NCI-H128 (cell line): ENCODE measurements at regions not wholly inside any gene's neighbourhood (a gene's known extent, or its start where the extent isn't known, plus 50 kb on each side); places are given as distances from the start of the nearest gene placed in this dataset.
"Not testable (repeated sequence)": the region's sequence is repeated elsewhere in the genome, so short reads cannot be mapped to it uniquely, and the experiment has no call there.

Source experiments
- DNase-seq: peaks from one replicate; lab custom pipeline; 2025; ENCODE audit not compliant: unreplicated experiment; lab: John Stamatoyannopoulos, UW

DNA sequence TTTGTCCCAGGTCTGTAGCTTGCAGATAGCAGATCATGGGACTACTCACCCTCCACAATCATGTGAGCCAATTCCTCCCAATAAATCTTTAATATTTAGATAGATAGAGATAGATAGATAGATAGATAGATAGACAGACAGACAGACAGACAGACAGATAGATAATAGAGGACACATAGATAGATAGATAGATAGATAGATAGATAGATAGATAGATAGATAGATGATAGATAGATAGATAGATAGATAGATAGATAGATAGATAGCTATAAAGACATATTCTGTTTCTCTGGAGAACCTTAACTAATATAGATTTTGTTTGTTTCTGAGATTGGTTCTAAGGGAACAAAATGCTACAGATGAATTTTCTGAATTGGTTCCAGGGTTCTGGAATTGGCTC, 82.3 kb upstream of the PRDX6 start:
- DNase-seq, result not testable (repeated sequence)

DNA sequence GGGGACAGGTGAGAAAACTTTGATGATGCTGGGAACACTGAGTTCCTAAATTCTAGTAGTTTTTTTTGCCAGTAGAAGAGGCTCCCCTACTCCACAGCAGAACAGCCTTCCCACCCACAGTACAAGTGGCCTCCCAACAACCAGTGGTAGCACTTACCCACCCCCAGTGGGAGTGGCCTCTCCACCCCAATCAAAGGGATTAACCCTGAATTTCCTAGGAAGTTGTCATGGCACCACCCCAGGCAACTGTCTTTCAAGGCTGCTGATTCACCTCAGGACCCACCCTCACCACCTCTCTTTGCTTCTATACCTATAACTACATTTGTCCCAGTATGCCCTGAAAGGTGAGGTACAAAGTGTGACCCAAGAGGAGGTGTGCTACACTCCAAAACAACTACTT, 81.4 kb upstream of the PRDX6 start:
- DNase-seq, result no peak

DNA sequence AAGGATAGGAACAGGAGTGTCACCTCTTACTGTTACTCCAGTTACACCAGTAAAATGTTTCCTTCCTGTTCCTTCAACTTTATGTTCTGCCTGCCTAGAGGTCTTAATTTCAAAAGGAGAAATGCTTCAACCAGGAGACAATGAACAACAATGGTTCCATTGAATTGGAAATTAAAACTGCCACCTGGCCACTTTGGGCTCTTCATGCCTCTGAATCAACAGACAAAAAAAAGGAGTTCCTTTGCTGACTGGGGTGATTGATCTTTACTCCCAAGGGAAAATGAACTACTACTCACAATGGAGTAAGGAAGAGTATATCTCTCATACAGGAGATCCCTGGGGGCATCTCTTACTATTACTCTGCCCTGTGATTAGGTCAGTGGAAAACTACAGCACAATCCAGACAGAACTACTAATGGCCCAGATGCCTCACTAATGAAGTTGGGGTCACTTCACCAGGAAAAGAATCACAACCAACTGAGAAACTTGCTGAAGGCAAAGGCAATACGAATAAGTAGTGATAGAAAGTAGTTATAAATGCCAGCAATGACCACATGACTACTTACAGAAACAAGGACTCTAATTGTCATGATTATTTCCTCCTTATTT, 76.6 kb upstream of the PRDX6 start:
- DNase-seq, result no peak

DNA sequence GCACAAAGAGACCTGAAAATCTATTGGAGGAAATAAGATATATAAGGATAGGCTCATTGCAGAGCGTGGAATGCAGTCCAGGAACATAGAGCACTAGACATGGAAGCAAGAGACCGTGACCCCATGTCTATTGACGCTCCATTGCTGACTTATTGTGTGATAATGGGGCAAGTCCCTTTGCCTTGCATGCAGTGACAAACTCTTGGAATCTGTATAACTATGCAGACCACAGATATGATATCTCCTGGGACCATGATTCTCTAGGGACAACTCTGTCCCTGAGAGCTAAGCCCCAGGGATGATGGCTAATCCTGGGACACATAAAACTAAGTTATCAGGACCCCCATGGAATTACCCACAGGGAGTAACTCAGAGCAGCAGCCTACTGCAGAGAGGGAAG, 73.1 kb upstream of the PRDX6 start:
- DNase-seq, result no peak

DNA sequence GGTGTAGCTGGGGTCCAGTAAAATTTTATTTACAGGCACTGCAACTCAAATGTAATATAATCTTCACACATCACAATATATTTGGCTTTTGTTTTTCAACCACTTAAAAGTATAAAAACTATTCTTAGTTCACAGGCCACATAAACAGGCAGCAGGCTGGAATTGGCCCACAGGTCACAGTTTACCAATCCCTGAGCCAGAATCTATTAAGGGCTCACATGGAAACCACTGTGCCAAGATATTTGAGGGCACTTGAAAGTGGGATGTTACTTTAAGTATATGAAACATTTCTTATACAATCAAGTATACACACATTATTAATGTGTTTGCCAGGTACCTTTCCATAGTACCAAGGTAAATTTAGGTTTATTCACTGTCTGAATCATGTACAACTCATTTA, 71.9 kb upstream of the PRDX6 start:
- DNase-seq, result no peak

DNA sequence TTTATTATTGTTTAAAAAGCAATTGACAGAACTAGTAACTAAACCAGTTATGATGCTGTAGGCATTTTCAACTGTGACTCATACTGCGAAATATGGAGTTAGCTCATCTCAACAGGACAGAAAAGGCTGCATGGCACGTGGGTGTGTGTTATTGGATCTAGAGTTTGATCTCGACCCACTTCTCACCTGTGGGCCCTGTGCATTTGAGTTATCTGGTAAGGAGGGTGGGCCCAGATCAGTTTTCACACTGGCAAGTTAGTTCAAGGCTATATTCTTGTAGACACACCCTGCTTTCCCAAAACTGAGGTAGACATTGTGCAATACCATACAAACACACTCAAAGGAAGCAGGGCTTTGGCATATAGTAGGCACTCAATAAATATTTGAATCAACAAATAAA, 71.3 kb upstream of the PRDX6 start:
- no peak for DNase-seq

DNA sequence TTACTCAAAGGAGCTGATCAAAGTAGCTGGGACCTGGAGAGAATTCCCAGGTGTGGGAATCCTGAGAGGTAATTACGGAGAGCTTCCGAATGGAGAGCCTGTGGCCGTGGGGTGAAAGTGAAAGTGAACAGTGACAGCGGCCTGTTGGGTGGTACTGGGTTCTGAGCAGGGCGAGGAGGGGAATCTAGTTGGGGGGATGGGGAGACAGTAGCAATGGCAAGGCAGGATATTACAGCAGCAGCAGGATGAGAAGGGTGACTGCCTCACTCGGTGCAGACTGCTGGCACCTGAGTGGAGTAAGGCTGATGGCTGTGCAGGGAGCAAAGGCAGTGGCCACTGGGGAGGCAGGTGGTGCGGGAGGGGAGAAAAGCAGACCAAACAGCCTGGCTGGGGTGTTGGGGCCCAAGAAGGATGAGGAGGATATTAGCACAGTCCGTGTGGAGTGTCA, 70.3 kb upstream of the PRDX6 start:
- DNase-seq, result no peak

DNA sequence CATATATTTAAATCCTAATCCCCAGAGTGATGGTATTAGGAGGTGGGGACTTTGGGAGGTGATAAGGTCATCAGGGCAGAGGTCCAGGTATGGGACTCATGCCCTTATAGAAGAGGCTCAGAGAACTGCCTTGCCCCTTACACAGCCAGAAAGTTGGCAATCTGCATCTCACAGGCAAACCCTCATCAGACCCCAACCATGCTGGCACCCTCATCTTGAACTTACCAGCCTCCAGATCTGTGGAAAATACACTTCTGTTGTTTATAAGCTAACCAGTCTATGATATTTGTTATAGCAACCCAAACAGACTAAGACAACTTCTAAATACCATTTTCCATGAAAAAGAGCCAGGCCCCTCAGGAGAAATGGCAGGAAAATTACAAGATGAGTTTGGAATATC, 69.3 kb upstream of the PRDX6 start:
- no peak for DNase-seq

DNA sequence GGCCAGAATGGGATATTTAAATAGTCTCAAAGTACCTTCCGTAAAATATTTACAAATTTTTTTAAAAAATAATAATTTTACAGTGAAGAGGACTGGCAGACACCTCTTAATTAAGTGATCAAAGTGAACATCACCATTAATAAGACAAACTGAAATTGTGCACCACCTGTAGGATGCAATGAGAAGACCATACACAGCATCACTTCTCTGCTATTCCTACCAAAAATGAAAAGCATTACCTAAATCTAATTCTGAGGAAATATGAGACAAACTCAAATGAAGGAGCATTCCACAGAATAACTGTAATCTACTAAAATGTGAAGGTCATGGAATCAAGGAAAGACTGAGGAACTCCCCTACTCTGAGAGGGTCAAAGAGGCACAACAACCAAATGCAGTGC, 68.2 kb upstream of the PRDX6 start:
- DNase-seq, result no peak

DNA sequence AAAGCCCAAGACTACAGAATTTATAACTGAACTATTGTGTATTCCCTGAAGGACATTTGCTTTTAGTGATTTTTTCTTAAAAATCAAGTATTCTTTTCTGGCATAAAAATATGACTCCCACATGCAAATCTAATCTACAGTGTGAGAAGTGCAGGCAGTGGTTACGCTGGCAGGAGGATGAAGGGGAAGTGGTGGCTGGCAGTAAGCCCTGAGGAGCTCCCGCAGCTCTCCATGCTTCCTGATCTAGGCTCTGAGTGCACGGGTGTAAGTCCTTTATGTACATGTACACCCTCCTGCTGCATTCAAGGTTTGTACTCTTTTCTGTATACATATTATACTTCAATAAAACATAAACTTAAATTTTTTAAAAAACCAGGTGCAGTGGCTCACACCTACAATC, 67.5 kb upstream of the PRDX6 start:
- no peak for DNase-seq

DNA sequence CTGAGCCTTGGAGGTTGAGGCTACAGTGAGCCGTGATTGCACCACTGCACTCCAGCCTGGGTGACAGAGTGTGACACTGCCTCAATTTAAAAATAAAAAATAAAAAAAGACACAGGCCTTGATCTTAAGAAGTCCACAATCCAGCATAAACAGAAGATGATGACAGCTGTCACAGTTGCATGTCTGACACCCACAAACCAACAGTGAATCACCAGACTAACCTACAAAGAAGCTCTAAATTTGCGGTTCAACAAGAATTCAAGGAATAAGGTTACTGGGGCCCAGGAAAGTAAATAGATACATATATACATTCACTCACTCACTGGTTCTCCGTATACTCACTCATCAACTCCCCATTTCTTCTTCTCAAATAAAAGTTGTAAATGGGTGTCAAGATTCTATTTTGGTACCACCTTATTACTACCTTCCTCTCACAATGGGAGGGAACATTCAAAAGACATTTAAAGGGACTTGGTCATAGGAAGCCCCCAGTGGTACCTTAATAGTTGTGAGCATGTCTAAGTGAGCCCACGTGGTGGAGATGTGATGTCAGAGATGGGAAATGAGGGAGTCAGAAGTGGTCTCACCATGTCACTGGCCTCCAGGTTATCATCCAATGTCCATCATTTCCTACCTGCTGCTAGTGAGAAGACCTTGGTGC, 66.9 kb upstream of the PRDX6 start:
- no peak for DNase-seq

DNA sequence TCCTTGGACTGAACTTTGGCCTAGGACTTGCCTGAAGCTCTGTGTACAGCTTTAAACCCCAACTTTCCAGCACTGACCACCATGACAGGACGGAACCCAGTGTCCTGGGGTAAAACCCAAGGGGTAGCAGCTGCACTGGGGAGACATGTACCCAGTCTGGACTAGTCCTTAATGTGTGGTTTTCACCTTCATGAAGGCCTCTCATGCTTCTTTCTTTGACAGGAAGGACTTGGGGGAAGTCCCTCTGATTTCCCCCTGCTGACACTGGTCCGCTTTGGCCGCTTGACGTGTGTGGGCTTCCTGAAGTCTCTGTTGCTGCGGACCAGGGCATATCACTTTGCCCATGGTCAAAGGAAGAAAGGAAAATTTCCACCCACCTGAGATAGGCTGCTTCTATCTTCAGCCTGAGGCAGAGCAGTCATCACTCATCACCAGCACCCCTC, 66.3 kb upstream of the PRDX6 start:
- no peak for DNase-seq

DNA sequence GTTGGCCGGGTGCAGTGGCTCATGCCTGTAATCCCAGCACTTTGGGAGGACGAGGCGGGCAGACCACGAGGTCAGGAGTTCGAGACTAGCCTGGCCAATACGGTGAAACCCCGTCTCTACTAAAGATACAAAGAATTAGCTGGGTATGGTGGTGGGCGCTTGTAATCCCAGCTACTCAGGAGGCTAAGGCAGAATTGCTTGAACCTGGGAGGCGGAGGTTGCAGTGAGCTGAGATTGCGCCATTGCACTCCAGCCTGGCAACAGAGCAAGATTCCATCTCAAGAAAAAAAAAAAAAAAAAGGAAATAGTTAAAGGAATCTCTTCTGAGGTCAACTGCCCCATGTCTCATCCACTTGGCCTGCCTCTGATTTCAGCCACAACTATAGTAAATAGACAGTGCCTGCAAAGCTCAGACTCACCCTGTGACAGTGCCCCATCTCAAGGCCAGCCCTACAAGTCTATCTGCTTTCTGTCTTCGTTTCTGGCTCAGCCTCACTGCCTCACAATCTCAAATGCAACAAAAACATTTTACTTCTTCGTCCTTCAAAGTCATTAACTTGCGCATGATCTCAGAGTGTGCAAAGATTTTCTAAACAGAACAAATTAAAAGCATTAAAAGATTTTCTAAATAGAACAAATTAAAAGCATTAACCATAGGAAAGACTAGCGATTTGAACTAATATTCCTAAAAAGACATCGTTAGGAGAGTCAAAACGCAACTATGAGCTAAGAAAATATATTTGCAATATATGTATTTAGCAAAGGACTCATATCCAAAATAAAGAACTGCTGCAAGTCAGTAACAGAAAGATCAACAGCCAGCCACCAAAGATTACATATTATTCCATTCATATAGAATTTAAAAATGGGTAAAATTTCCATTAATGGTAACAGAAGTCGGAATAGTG, 65.0 kb upstream of the PRDX6 start:
- DNase-seq, result no peak

DNA sequence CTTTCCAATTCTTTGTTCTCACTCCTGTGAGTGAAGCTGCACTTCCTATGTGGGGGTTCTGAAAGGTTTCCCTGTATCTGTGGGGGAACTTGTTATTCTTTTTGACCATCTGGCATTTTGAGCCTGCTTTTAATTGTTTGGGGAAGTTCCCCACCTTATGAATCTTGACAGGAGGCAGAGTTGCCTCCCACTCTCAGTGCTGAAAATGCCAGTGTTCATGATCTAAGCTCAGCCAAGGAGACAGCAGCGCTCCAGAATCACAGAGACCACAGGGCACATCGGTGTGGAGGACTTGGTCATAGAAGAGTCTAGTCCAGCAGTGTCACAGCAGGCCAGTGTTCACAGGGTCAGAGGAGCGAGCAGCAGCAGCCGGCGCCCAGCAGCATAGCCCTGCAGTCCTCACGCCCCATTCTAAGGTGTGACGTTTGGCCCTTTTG, 63.8 kb upstream of the PRDX6 start:
- no peak for DNase-seq

DNA sequence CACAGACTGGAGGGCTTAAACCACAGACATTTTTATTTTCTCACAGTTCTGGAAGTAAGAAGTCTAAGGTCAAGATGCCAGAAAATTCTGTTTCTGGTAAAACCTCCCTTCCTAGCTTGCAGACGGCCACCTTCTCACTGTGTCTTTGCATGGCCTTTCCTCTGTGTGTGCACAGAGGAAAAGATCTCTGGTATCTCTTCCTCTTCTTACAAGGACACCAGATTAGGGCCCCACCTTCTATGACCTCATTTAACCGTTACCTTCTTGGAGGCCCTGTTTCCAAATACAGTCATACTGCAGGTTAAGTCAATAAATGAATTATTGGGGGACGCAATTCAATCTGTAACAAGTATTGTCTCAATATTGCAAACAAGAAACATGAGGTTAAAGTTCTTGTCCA, 63.0 kb upstream of the PRDX6 start:
- DNase-seq, result no peak

DNA sequence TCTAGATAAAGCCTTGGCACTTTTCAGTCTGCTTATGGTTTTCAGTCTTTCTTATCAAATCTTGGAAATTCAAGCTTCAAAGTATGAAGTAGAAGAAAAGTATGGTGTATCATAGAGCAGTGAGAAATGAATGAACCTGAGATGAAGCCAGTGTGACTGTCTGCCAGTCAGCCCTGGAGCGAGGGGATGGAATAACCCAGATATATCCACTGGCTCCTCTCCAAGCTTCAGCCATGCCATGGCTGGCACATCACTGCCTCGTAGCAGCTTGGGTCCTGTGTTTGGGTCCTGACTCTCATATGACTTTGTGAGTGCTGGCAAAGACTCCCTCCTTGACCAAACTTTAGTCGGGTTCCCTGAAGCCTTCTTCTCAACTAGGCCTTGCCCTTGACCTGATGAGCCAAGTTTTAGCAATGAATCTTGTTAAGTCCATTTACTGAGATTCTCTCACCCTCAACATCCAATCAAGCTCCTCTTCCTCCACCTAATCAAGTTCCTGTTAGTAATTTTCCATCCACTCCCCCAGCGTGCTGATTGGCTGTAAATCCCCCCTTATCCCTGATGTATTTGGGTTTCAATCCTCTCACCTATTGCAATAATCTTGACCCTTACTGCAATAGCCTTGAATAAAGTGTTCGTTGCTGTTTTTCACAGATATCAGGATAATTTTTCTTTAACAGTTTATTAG, 62.5 kb upstream of the PRDX6 start:
- DNase-seq, result no peak

DNA sequence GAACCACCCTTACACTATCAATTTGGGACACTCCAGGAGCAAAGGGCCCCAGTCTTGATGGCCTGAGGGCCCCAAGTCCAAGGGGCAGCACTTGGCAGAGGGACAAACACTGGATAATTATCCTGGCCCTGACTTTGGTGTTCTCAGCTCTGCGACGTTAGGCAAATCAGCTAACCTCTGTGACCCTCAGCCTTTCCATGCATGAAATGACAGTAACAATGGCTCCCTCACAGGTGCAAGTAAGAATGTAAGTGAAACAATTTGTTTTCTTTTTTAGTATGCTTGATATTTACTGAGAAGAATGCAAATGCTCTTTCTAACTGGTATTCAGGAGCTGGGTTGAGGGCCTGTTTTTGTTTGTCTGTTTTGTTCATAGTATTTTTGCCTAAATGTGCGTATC, 61.6 kb upstream of the PRDX6 start:
- no peak for DNase-seq

DNA sequence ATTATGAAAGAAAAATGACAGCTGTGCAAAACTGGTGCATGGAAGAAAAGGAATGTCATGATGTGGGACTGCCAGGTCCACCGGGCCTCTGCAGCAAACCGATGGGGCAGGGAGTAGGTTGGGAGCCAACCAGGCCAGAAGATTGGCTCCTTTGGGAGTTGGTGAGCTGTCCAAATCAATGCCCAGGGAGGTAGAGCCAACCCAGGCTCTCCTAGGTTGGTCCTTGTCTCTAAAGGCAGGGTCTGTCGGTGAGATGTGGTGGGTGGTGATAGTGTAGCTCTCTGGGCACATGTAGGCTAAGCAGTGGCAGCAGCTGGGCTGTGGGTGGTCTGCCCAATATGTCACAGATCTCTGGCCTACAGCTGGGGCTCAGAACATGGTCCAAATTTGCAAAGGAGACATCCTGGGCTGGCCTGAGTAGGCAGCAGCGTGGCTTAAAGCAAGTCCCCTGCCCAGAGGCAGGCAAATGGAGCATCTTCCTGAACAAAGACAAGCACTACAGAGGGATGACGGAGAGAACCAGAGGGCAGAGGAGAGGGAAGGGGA, 61.2 kb upstream of the PRDX6 start:
- no peak for DNase-seq

DNA sequence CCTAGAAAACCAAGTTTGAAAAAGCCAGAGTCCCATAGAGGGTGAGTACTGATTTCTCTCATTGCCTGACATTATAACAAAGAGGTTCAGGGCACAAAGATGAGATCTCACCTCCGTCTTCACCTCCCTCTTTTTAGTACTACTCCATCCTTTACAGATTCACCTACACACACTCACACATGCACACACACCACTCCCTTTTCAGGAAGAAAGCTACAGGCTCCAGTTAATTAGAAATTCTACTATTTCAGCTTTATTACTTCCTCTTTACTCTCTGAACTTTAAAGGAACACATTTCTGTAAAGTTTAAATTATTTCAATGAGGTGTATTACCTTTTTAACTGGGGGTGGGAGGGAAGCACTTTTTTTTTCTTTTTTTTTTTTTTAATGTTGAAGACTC, 59.6 kb upstream of the PRDX6 start:
- no peak for DNase-seq

DNA sequence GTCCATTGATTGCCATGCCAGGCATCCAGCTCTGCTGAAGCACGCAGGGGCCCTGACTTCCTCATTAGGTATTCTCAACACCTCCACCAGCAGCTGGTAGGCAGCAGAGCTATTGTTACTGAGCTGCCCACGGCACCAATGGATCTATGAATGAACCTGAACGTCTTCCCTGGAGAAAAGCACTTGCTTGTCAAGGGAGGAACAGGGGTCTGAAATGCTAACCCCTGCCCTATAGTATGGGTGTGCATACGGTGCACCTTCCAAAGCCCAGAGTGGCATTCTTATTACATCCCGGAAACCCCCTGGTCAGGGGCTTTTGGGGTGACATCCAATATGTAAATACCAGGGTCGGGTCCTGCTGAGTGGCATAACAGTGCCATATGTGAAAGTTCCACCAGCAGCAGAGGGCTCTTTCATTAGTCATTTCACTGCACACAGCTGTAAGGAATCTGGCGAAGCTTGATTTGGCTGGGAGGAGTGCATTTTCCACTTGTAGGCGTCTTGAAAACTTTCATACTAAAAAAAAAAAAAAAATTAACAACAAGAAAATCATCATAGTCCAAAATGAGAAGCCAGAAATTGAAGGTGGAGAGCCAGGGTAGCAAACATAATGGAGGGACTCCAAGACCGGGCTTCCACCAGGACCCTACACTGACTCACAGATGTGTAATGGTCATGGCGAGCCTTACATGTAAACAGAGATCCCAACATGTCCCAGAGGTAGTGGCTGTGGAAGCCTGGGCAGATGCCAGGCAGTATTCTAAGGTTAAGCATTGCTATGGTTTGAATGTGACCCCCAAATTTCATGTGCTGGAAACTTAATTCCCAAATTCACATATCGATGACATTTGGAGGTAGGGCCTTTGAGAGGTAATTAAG, 58.8 kb upstream of the PRDX6 start:
- no peak for DNase-seq
